ENCODE measurements at regions not wholly inside any gene's neighbourhood (a gene's known extent, or its start where the extent isn't known, plus 50 kb on each side); places are given as distances from the start of the nearest gene placed in this dataset.

- no peaks in the 10 kb centered on the region for H3K9me3 ChIP-seq
- no peak for TF ChIP-seq CTCF (IDR thresholded peaks at IDR 0.05)
- no peaks in the 10 kb centered on the region for H3K36me3 ChIP-seq
- no peak overlapping the region for H3K27ac ChIP-seq
- H3K4me3 ChIP-seq = no peak overlapping the region
- intact Hi-C loops (cut with DNase I) = no loop called here
- H3K27me3 ChIP-seq = no peaks in the 10 kb centered on the region
- no peak overlapping the region for H3K9ac ChIP-seq (ENCODE audit: low read depth in 2 of 2, low read length in 2 of 2)
- no peak for DNase-seq
- H3K4me1 ChIP-seq = no peaks in the 10 kb centered on the region
Measured at GRCh38 chr7:36010656-36011587, 142.1 kb upstream of the EEPD1 start.

- TF ChIP-seq CTCF (IDR thresholded peaks at IDR 0.05) = no peak
- Histone ChIP-seq H3K27me3 (no peaks in the 10 kb centered on the region), H3K27ac (no peak overlapping the region), H3K9ac (ENCODE audit: low read depth in 2 of 2, low read length in 2 of 2) (no peak overlapping the region), H3K9me3 (no peaks in the 10 kb centered on the region), H3K4me3 (no peak overlapping the region), H3K4me1 (no peaks in the 10 kb centered on the region), H3K36me3 (no peaks in the 10 kb centered on the region)
- intact Hi-C loops (cut with DNase I) = no loop called here
- no peak for DNase-seq
Measured at GRCh38 chr7:36011588-36011965, 141.5 kb upstream of the EEPD1 start.

GRCh38 chr7:36013246-36014014, 139.6 kb upstream of the EEPD1 start:
- intact Hi-C loops (cut with DNase I) = no loop called here

GRCh38 chr7:36014961-36015360, 138.1 kb upstream of the EEPD1 start:
- no peaks in the 10 kb centered on the region for H3K36me3 ChIP-seq
- no peak overlapping the region for H3K9ac ChIP-seq (ENCODE audit: low read depth in 2 of 2, low read length in 2 of 2)
- H3K27me3 ChIP-seq = no peaks in the 10 kb centered on the region
- no peak overlapping the region for H3K27ac ChIP-seq
- no peak for DNase-seq
- no peaks in the 10 kb centered on the region for H3K9me3 ChIP-seq
- TF ChIP-seq CTCF (IDR thresholded peaks at IDR 0.05) = no peak
- H3K4me3 ChIP-seq = no peak overlapping the region
- no peaks in the 10 kb centered on the region for H3K4me1 ChIP-seq
- intact Hi-C loops (cut with DNase I) = no loop called here

More at GRCh38 chr7:36013246-36014014, 139.6 kb upstream of the EEPD1 start:
- Histone ChIP-seq H3K9ac (ENCODE audit: low read depth in 2 of 2, low read length in 2 of 2) (no peak overlapping the region), H3K4me1 (no peaks in the 10 kb centered on the region), H3K4me3 (no peak overlapping the region), H3K27ac (no peak overlapping the region), H3K36me3 (no peaks in the 10 kb centered on the region), H3K9me3 (no peaks in the 10 kb centered on the region), H3K27me3 (no peaks in the 10 kb centered on the region)
- no peak for DNase-seq
- no peak for TF ChIP-seq CTCF (IDR thresholded peaks at IDR 0.05)

GRCh38 chr7:36015733-36016132, 137.3 kb upstream of the EEPD1 start:
- H3K36me3 ChIP-seq = no peaks in the 10 kb centered on the region

More at GRCh38 chr7:36015733-36016132, 137.3 kb upstream of the EEPD1 start:
- H3K27ac ChIP-seq = no peak overlapping the region
- H3K9me3 ChIP-seq = no peaks in the 10 kb centered on the region
- H3K4me1 ChIP-seq = no peaks in the 10 kb centered on the region
- DNase-seq = no peak
- TF ChIP-seq CTCF (IDR thresholded peaks at IDR 0.05) = no peak
- H3K9ac ChIP-seq (ENCODE audit: low read depth in 2 of 2, low read length in 2 of 2) = no peak overlapping the region
- intact Hi-C loops (cut with DNase I) = no loop called here
- no peak overlapping the region for H3K4me3 ChIP-seq
- H3K27me3 ChIP-seq = no peaks in the 10 kb centered on the region
